Lung (tissue), 11 donors: ENCODE measurements at regions not wholly inside any gene's neighbourhood (a gene's known extent, or its start where the extent isn't known, plus 50 kb on each side); places are given as distances from the start of the nearest gene placed in this dataset.
A peak's percentile ranks its signal among the peaks of the same experiment; 100 is the strongest.

Experiments used
- ATAC-seq: fragments of 200-7000 bp; cut with Tn5 transposase; one replicate; pipeline ENCODE4 v1.9.1; 2020; ENCODE audit warnings: moderate number of reproducible peaks; ENCODE audit not compliant: insufficient read depth, low FRiP score
- DNase-seq, 3 donors: peaks; one replicate each; pipeline ENCODE4 v3.0.0-alpha.2; 2013 to 2017
- H3K27ac ChIP-seq, 2 donors: one replicate each; pipeline ENCODE4 v1.5.1; 2013; ENCODE audit warnings: mild to moderate bottlenecking in 2 of 2, moderate library complexity in 2 of 2, control low read depth in 1 of 2, inconsistent platforms in 1 of 2, low read depth in 1 of 2, low read length in 1 of 2
- H3K27me3 ChIP-seq, 3 donors: one replicate each; pipeline ENCODE4 v1.5.1; 2013; ENCODE audit warnings: low read length in 2 of 3; ENCODE audit not compliant: control insufficient read depth in 3 of 3, insufficient read depth in 3 of 3
- H3K36me3 ChIP-seq, 4 donors: one replicate each; pipeline ENCODE4 v1.5.1; 2013; ENCODE audit warnings: low read length in 4 of 4, mild to moderate bottlenecking in 1 of 4, moderate library complexity in 1 of 4; ENCODE audit not compliant: control insufficient read depth in 4 of 4, insufficient read depth in 4 of 4
- H3K4me1 ChIP-seq, 5 donors: one replicate each; pipeline ENCODE4 v1.5.1; 2013; ENCODE audit warnings: low read length in 5 of 5, mild to moderate bottlenecking in 2 of 5, moderate library complexity in 1 of 5; ENCODE audit not compliant: control insufficient read depth in 5 of 5, insufficient read depth in 5 of 5
- H3K4me3 ChIP-seq: one replicate; pipeline ENCODE4 v1.5.1; 2013; ENCODE audit warnings: mild to moderate bottlenecking, control low read depth, moderate library complexity
- H3K9ac ChIP-seq, 2 donors: one replicate each; pipeline ENCODE4 v1.5.1; 2013; ENCODE audit warnings: low read length in 2 of 2, control low read depth in 1 of 2; ENCODE audit not compliant: insufficient read depth in 1 of 2
- H3K9me3 ChIP-seq, 4 donors: one replicate each; pipeline ENCODE4 v1.5.1; 2013; ENCODE audit warnings: low read length in 3 of 4, mild to moderate bottlenecking in 1 of 4, moderate library complexity in 1 of 4; ENCODE audit not compliant: control insufficient read depth in 4 of 4, insufficient read depth in 3 of 4
- WGBS, 2 donors: extraction: QIAGEN DNeasy Blood & Tissue Kit; methylation state at CpG; one replicate each; pipeline ENCODE4 v1.1.7; 2013; 5-methylcytosine and 5-hydroxymethylcytosine counted together
- TF ChIP-seq, protein P1 (sequence below): IDR thresholded peaks from 2 replicates; pipeline ENCODE4 v1.5.1; 2012; ENCODE audit warnings: mild to moderate bottlenecking; ENCODE audit errors: control extremely low read depth, extremely low read depth
- donor health status: control.
- donor health status: control.
- donor health status: Bipolar disorder and iron deficiency.
- donor health status: healthy.
- donor health status: DM: yes; HTN: yes; CAD: no.

DNA sequence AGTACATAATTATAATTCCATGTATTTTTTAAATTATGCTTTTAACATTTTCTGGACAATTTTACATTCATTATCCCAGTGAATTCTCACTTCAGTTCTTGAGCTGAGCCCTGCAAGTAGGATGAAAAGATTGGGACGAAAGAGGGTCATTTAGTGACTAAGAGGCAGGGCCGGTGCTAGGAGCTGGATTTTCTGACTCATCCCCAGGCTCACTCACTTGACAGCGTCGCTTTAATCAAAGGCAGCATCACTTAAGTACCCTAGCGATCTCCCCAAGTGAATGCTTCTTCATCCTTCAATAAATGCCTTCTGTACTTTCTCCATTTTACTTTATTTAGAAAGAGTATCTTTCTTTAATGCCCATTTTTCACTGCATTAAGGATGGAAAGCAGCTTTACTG lies 263.6 kb downstream of the HS3ST1 start:
- no peak overlapping the region for H3K27ac ChIP-seq
- no peaks in the 10 kb centered on the region for H3K9me3 ChIP-seq
- H3K4me1 ChIP-seq = no peaks in the 10 kb centered on the region
- TF ChIP-seq, protein P1, sequence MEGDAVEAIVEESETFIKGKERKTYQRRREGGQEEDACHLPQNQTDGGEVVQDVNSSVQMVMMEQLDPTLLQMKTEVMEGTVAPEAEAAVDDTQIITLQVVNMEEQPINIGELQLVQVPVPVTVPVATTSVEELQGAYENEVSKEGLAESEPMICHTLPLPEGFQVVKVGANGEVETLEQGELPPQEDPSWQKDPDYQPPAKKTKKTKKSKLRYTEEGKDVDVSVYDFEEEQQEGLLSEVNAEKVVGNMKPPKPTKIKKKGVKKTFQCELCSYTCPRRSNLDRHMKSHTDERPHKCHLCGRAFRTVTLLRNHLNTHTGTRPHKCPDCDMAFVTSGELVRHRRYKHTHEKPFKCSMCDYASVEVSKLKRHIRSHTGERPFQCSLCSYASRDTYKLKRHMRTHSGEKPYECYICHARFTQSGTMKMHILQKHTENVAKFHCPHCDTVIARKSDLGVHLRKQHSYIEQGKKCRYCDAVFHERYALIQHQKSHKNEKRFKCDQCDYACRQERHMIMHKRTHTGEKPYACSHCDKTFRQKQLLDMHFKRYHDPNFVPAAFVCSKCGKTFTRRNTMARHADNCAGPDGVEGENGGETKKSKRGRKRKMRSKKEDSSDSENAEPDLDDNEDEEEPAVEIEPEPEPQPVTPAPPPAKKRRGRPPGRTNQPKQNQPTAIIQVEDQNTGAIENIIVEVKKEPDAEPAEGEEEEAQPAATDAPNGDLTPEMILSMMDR = no peak
- H3K4me3 ChIP-seq = no peak overlapping the region
- 84 to 88% methylated on average over 5 of the region's 5 CpGs for WGBS, 2 donors
- no peak for ATAC-seq
- DNase-seq = no peak
- no peaks in the 10 kb centered on the region for H3K27me3 ChIP-seq
- no peaks in the 10 kb centered on the region for H3K36me3 ChIP-seq
- no peak overlapping the region for H3K9ac ChIP-seq

- DNase-seq (no peak), ATAC-seq (no peak)
- H3K9ac ChIP-seq = no peak overlapping the region
- TF ChIP-seq, protein P1 = no peak
- no peak overlapping the region for H3K4me3 ChIP-seq
- no peaks in the 10 kb centered on the region for H3K9me3 ChIP-seq
- H3K27ac ChIP-seq = no peak overlapping the region
- no peaks in the 10 kb centered on the region for H3K36me3 ChIP-seq
- peaks cover 0 to 8% (median 0%) of the 10 kb centered on the region in 5 donors for H3K4me1 ChIP-seq
- no peaks in the 10 kb centered on the region for H3K27me3 ChIP-seq
Observed at GRCh38 chr4:11160288-11160687, 268.4 kb downstream of the HS3ST1 start.

GRCh38 chr4:11158971-11159370 lies 269.7 kb downstream of the HS3ST1 start:
- DNase-seq = no peak
- H3K27ac ChIP-seq = no peak overlapping the region
- H3K9ac ChIP-seq = no peak overlapping the region
- WGBS, 2 donors = 38 to 63% methylated on average over 1 of the region's 1 CpG
- TF ChIP-seq, protein P1 = no peak
- H3K4me1 ChIP-seq = peaks cover 0 to 14% (median 0%) of the 10 kb centered on the region in 5 donors
- no peak overlapping the region for H3K4me3 ChIP-seq
- no peak for ATAC-seq
- no peaks in the 10 kb centered on the region for H3K9me3 ChIP-seq
- H3K27me3 ChIP-seq = no peaks in the 10 kb centered on the region
- H3K36me3 ChIP-seq = no peaks in the 10 kb centered on the region

- ATAC-seq (no peak), DNase-seq (peak in 2 of 3 donors; percentile 40 to 67)
- Histone ChIP-seq H3K27ac (no peak overlapping the region), H3K9me3 (no peaks in the 10 kb centered on the region), H3K4me3 (no peak overlapping the region), H3K4me1 (peaks cover 0 to 14% (median 0%) of the 10 kb centered on the region in 5 donors), H3K9ac (no peak overlapping the region), H3K36me3 (no peaks in the 10 kb centered on the region), H3K27me3 (no peaks in the 10 kb centered on the region)
- WGBS, 2 donors = 79 to 81% methylated on average over 5 of the region's 5 CpGs
- TF ChIP-seq, protein P1 = no peak
Observed at GRCh38 chr4:11155208-11155867, 273.4 kb downstream of the HS3ST1 start.
